SK-N-SH (cell line): ENCODE measurements at regions not wholly inside any gene's neighbourhood (a gene's known extent, or its start where the extent isn't known, plus 50 kb on each side); places are given as distances from the start of the nearest gene placed in this dataset.

Experiments used
- CTCF ChIA-PET: fragments of 300-600, 350-600 bp; formaldehyde crosslinking; extraction: SDS; loops from one replicate; lab custom pipeline; 2021; lab: Yijun Ruan, JAX
- POLR2A ChIA-PET: fragments of 350-600 bp; sonication (Branson Sonifier 250); formaldehyde crosslinking; extraction: SDS; loops from one replicate; lab custom pipeline; 2020; ENCODE audit warnings: antibody characterized with exemption, inconsistent platforms; lab: Yijun Ruan, JAX
- DNase-seq: peaks from one replicate; pipeline ENCODE4 v3.0.0; 2012
- H2AFZ ChIP-seq: fragments of 200-600 bp; sonication (generic); 2 replicates; pipeline ENCODE4 v1.8.1; 2016; ENCODE audit warnings: antibody characterized with exemption, mild to moderate bottlenecking, low read depth
- H3F3A ChIP-seq: fragments of 200-600 bp; sonication (generic); replicated peaks from 2 replicates; pipeline ENCODE3; 2016; ENCODE audit warnings: antibody characterized with exemption, mild to moderate bottlenecking; ENCODE audit not compliant: insufficient read depth
- H3K27ac ChIP-seq, 2 experiments: fragments of 200-500 bp in 1 of 2; fragments of 200-600 bp in 1 of 2; sonication (Bioruptor generic) in 1 of 2; sonication (generic), shearing (Covaris generic) in 1 of 2; 2 replicates each; pipeline versions ENCODE4 v1.5.1 to v1.6.1; 2014 to 2016; ENCODE audit warnings: low read depth in 2 of 2, inconsistent platforms in 1 of 2, low read length in 1 of 2, mild to moderate bottlenecking in 1 of 2, mixed read lengths in 1 of 2
- H3K27me3 ChIP-seq: fragments of 200-600 bp; sonication (generic), shearing (Covaris generic); 2 replicates; pipeline ENCODE4 v1.6.1; 2016; ENCODE audit warnings: mixed run types; ENCODE audit not compliant: insufficient read depth
- H3K36me3 ChIP-seq, 2 experiments: fragments of 200-500 bp in 1 of 2; fragments of 200-600 bp in 1 of 2; sonication (Bioruptor generic) in 1 of 2; sonication (generic) in 1 of 2; replicated peaks in 1 of 2; 2 replicates each; pipeline versions ENCODE3 to v1.5.1; 2014 to 2016; ENCODE audit warnings: low read length in 1 of 2, mild to moderate bottlenecking in 1 of 2; ENCODE audit not compliant: insufficient read depth in 2 of 2, control insufficient read depth in 1 of 2
- H3K4me1 ChIP-seq, 2 experiments: fragments of 200-500 bp in 1 of 2; fragments of 200-600 bp in 1 of 2; sonication (Bioruptor generic) in 1 of 2; sonication (generic), shearing (Covaris generic) in 1 of 2; 2 replicates each; pipeline versions ENCODE4 v1.5.1 to v1.6.1; 2014 to 2016; ENCODE audit warnings: low read depth in 1 of 2, low read length in 1 of 2, mixed run types in 1 of 2; ENCODE audit not compliant: insufficient read depth in 2 of 2, control insufficient read depth in 1 of 2
- H3K4me2 ChIP-seq: fragments of 200-600 bp; sonication (generic), shearing (Covaris generic); 2 replicates; pipeline ENCODE4 v1.6.1; 2017; ENCODE audit warnings: mixed run types
- H3K4me3 ChIP-seq, 2 experiments: fragments of 200-500 bp in 1 of 2; fragments of 200-600 bp in 1 of 2; sonication (Bioruptor generic) in 1 of 2; sonication (generic), shearing (Covaris generic) in 1 of 2; 2 replicates each; pipeline versions ENCODE4 v1.5.1 to v1.8.1; 2014 to 2016; ENCODE audit warnings: low read depth in 2 of 2, inconsistent platforms in 1 of 2, low read length in 1 of 2, mild to moderate bottlenecking in 1 of 2, mixed read lengths in 1 of 2, moderate library complexity in 1 of 2
- H3K79me2 ChIP-seq: fragments of 200-600 bp; sonication (generic); 2 replicates; pipeline ENCODE4 v1.8.1; 2017; ENCODE audit warnings: mild to moderate bottlenecking; ENCODE audit not compliant: insufficient read depth
- H3K9ac ChIP-seq: fragments of 200-600 bp; sonication (generic); 2 replicates; pipeline ENCODE4 v1.6.1; 2017; ENCODE audit warnings: mixed run types
- H3K9me2 ChIP-seq: fragments of 200-600 bp; sonication (generic); 2 replicates; pipeline ENCODE4 v1.6.1; 2017; ENCODE audit warnings: mixed run types
- H3K9me3 ChIP-seq: fragments of 200-600 bp; sonication (generic); 2 replicates; pipeline ENCODE4 v1.6.1; 2017; ENCODE audit warnings: mixed run types, mild to moderate bottlenecking, moderate library complexity
- H4K20me1 ChIP-seq: fragments of 200-600 bp; sonication (generic); 2 replicates; pipeline ENCODE4 v1.6.1; 2017; ENCODE audit warnings: mild to moderate bottlenecking, mixed run types; ENCODE audit not compliant: insufficient read depth
- CTCF ChIP-seq: fragments of 200-600 bp; sonication (generic); IDR thresholded peaks from 2 replicates; pipeline ENCODE4 v1.6.1; 2017; ENCODE audit warnings: antibody characterized with exemption, mild to moderate bottlenecking, moderate library complexity
- ELF1 ChIP-seq: IDR thresholded peaks from 2 replicates; pipeline ENCODE4 v1.4.0; 2012
- EP300 ChIP-seq, 2 experiments: IDR thresholded peaks; 2 replicates each; pipeline versions ENCODE4 v1.4.0 to v1.6.1; 2012; ENCODE audit warnings: borderline replicate concordance in 1 of 2, low read depth in 1 of 2, low read length in 1 of 2
- FOXM1 ChIP-seq: IDR thresholded peaks from 2 replicates; pipeline ENCODE4 v1.4.0; 2012; ENCODE audit warnings: low read depth, mild to moderate bottlenecking
- GABPA ChIP-seq: IDR thresholded peaks from 2 replicates; pipeline ENCODE4 v1.4.0; 2012; ENCODE audit warnings: low read depth, mild to moderate bottlenecking
- GATA2 ChIP-seq: sonication (generic); formaldehyde crosslinking; IDR thresholded peaks from 2 replicates; pipeline ENCODE4 v1.5.0; 2020; ENCODE audit warnings: mild to moderate bottlenecking, missing genetic modification reagents
- MEF2A ChIP-seq: IDR thresholded peaks from 2 replicates; pipeline ENCODE4 v1.4.0; 2012; ENCODE audit warnings: low read depth, borderline replicate concordance
- RAD21 ChIP-seq: IDR thresholded peaks from 2 replicates; pipeline ENCODE4 v1.6.1; 2012; ENCODE audit warnings: mild to moderate bottlenecking, low read length
- REST ChIP-seq: IDR thresholded peaks from 2 replicates; pipeline ENCODE4 v1.6.1; 2012; ENCODE audit warnings: mild to moderate bottlenecking, low read depth, low read length, moderate library complexity
- SIN3A ChIP-seq: IDR thresholded peaks from 2 replicates; pipeline ENCODE4 v1.6.1; 2012; ENCODE audit warnings: low read depth, mild to moderate bottlenecking, low read length, moderate library complexity, borderline replicate concordance
- WGBS: methylation state at CpG from one replicate; pipeline ENCODE4 v1.1.6; 2017; ENCODE audit warnings: low lambda C conversion rate; 5-methylcytosine and 5-hydroxymethylcytosine counted together

GRCh38 chr2:12433626-12433990 is 283.1 kb upstream of the TRIB2 start:
- H3K27me3 ChIP-seq, result no peaks in the 10 kb centered on the region
- DNase-seq, result no peak
- H3K4me1 ChIP-seq, result peaks cover 0 to 32% of the 10 kb centered on the region in 2 experiments; a peak in 2 of 4 replicates
- TF ChIP-seq RAD21 (peak; percentile 54), SIN3A (no peak), MEF2A (no peak), CTCF (peak; percentile 16), REST (no peak), ELF1 (no peak), FOXM1 (no peak), EP300 (IDR thresholded peaks at IDR 0.05; ENCODE audit: borderline replicate concordance in 1 of 2, low read depth in 1 of 2, low read length in 1 of 2) (no peak)
- peaks cover 19% of the 10 kb centered on the region for H3F3A ChIP-seq
- H3K36me3 ChIP-seq, result no peaks in the 10 kb centered on the region
- POLR2A ChIA-PET, result no interaction called here
- H3K9me3 ChIP-seq, result no peaks in the 10 kb centered on the region
- CTCF ChIA-PET, result interaction anchor here (0.8 to 1.3 kb wide), 8 partner anchors 10 to 573 kb away, joined by 3 to 5 read pairs (median 3); partner anchors contain the start of gene TRIB2
- 87% methylated on average over 2 of the region's 2 CpGs for WGBS
- H3K4me3 ChIP-seq, result no peak overlapping the region
- H3K79me2 ChIP-seq, result no peaks in the 10 kb centered on the region
- no peak overlapping the region for H2AFZ ChIP-seq
- H3K9ac ChIP-seq, result peak overlapping the region; percentile 10; the same call in 1 of the 2 replicates
- H3K27ac ChIP-seq, result peak overlapping the region in 1 of 2 experiments; percentile 81; a peak in 2 of 4 replicates
- no peaks in the 10 kb centered on the region for H3K9me2 ChIP-seq
- no peak overlapping the region for H3K4me2 ChIP-seq
- no peaks in the 10 kb centered on the region for H4K20me1 ChIP-seq

- Histone ChIP-seq H3K9me3 (no peaks in the 10 kb centered on the region), H3K36me3 (no peaks in the 10 kb centered on the region), H2AFZ (no peak overlapping the region), H3K9me2 (no peaks in the 10 kb centered on the region), H3F3A (peaks cover 19% of the 10 kb centered on the region)
- CTCF ChIA-PET, result interaction anchor here (1.3 kb wide), 1 partner anchor 15 kb away, joined by 3 read pairs; no protein-coding TSS in a partner anchor
- TF ChIP-seq GATA2 (CRISPR knock-in tag) (no peak), MEF2A (no peak), GABPA (no peak), CTCF (no peak)
- TF ChIP-seq, all 33 proteins: peak for 0
- peaks cover 0 to 22% of the 10 kb centered on the region in 2 experiments; a peak in 1 of 4 replicates for H3K4me1 ChIP-seq
- no peak for DNase-seq
- 93% methylated on average over 9 of the region's 9 CpGs for WGBS
- no peak overlapping the region for H3K9ac ChIP-seq
- no peak overlapping the region for H3K4me2 ChIP-seq
- H3K27ac ChIP-seq, result no peak overlapping the region
- POLR2A ChIA-PET, result no interaction called here
- no peaks in the 10 kb centered on the region for H3K79me2 ChIP-seq
- no peak overlapping the region for H3K4me3 ChIP-seq
- H4K20me1 ChIP-seq, result no peaks in the 10 kb centered on the region
- no peaks in the 10 kb centered on the region for H3K27me3 ChIP-seq
Observed at GRCh38 chr2:12434630-12435098, 282.1 kb upstream of the TRIB2 start.
